Psoas muscle (tissue), 7 donors: ENCODE measurements at regions not wholly inside any gene's neighbourhood (a gene's known extent, or its start where the extent isn't known, plus 50 kb on each side); places are given as distances from the start of the nearest gene placed in this dataset.

Source experiments
- ATAC-seq, 4 donors: fragments of 200-7000 bp; cut with Tn5 transposase; one replicate each; pipeline ENCODE4 v1.9.1; 2020; ENCODE audit warnings: moderate library complexity in 3 of 4, mild to moderate bottlenecking in 2 of 4
- DNase-seq, 2 donors: peaks; one replicate each; pipeline ENCODE4 v3.0.0-alpha.2; 2020
- H3K27ac ChIP-seq: fragments of 200-600 bp; one replicate; pipeline ENCODE4 v1.8.0; 2022
- H3K27me3 ChIP-seq, 3 donors: fragments of 200-600 bp in 1 of 3; one replicate each; pipeline versions ENCODE4 v1.6.1 to v1.8.0; 2013 to 2022; ENCODE audit warnings: low read length in 2 of 3, mild to moderate bottlenecking in 2 of 3, moderate library complexity in 1 of 3; ENCODE audit not compliant: insufficient read depth in 3 of 3
- H3K36me3 ChIP-seq, 2 donors: fragments of 200-600 bp in 1 of 2; one replicate each; pipeline versions ENCODE4 v1.6.1 to v1.8.0; 2013 to 2022; ENCODE audit warnings: low read depth in 1 of 2, mild to moderate bottlenecking in 1 of 2, moderate library complexity in 1 of 2; ENCODE audit not compliant: insufficient read depth in 1 of 2
- H3K4me1 ChIP-seq: fragments of 200-600 bp; one replicate; pipeline ENCODE4 v1.8.0; 2022
- H3K4me3 ChIP-seq: fragments of 200-600 bp; one replicate; pipeline ENCODE4 v1.8.0; 2022; ENCODE audit warnings: mild to moderate bottlenecking
- H3K9me3 ChIP-seq: fragments of 200-600 bp; one replicate; pipeline ENCODE4 v1.8.0; 2022
- WGBS, 3 donors: extraction: QIAGEN DNeasy Blood & Tissue Kit; methylation state at CpG; one replicate each; pipeline versions ENCODE4 v1.1.6 to v1.1.7; 2013; 5-methylcytosine and 5-hydroxymethylcytosine counted together
- intact Hi-C, 2 donors: fragments of 100-400 bp; cut with DNase I; formaldehyde crosslinking; loops; one replicate each; pipeline versions ENCODE4 v1.11.0 to v1.14.2; 2022
- TF ChIP-seq, protein P1 (sequence below): fragments of 200-600 bp; IDR thresholded peaks from one replicate; pipeline ENCODE4 v1.8.0; 2022; ENCODE audit warnings: antibody characterized with exemption
- donor health status: healthy with polysubstance abuse.
- donor health status: DM: no; HTN: no; CAD: no; lungs with moderate emphysema.
- donor health status: Bipolar disorder and iron deficiency.
- donor health status: healthy.
- donor health status: DM: yes; HTN: yes; CAD: no.
- donor health status: DM: no; HTN: no; CAD: no.
- donor health status: DM: yes; HTN: yes; CAD: no.

DNA sequence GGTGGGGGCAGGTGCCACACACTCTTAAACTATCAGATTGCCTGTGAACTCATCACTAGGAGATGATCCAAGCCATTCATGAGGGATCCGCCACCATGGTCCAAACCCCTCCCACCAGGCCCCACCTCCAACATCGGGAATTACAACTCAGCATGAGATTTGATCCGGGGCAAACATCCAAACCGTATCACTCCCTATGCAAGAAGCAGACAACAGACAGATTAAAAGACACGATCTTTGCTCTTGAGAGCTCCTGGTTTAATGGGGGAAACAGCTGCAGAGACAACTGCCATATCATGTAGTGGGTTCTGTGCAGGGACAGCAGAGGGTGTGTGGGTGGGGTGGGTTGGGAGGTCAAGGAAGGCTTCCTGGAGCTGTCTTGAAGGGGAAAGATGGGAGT, 123.6 kb downstream of the EMX2 start:
- no peaks in the 10 kb centered on the region for H3K4me1 ChIP-seq
- H3K27me3 ChIP-seq = no peaks in the 10 kb centered on the region
- TF ChIP-seq, protein P1, sequence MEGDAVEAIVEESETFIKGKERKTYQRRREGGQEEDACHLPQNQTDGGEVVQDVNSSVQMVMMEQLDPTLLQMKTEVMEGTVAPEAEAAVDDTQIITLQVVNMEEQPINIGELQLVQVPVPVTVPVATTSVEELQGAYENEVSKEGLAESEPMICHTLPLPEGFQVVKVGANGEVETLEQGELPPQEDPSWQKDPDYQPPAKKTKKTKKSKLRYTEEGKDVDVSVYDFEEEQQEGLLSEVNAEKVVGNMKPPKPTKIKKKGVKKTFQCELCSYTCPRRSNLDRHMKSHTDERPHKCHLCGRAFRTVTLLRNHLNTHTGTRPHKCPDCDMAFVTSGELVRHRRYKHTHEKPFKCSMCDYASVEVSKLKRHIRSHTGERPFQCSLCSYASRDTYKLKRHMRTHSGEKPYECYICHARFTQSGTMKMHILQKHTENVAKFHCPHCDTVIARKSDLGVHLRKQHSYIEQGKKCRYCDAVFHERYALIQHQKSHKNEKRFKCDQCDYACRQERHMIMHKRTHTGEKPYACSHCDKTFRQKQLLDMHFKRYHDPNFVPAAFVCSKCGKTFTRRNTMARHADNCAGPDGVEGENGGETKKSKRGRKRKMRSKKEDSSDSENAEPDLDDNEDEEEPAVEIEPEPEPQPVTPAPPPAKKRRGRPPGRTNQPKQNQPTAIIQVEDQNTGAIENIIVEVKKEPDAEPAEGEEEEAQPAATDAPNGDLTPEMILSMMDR = no peak
- H3K4me3 ChIP-seq = no peak overlapping the region
- 9 to 18% (median 13%) methylated on average over 5 of the region's 5 CpGs for whole genome bisulfite sequencing, 3 donors
- intact Hi-C loops = no loop called here
- ATAC-seq (no peak), DNase-seq (no peak)
- no peak overlapping the region for H3K27ac ChIP-seq
- H3K9me3 ChIP-seq = no peaks in the 10 kb centered on the region
- no peaks in the 10 kb centered on the region for H3K36me3 ChIP-seq

DNA sequence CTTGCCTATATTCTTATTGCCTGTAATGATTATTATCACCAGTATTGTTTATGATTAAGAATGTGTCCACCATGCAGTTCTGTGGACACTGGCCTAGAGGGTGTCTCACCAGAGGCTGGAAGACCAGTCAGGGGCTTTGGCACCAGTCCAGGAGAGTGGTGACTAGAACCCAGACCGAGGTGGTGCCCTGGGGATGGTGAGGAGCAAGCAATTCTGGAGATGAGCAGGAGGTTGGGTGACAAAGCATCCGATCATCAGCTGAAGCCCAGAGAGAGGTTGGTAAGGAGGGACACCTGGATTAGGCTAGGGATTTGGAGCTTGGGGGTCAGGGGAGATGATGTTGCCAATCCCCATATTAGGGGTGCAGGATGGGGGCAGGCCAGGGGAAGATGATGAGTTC, 124.4 kb downstream of the EMX2 start:
- WGBS, 3 donors = 75 to 82% (median 75%) methylated on average over 2 of the region's 2 CpGs
- Histone ChIP-seq H3K4me1 (no peaks in the 10 kb centered on the region), H3K9me3 (no peaks in the 10 kb centered on the region), H3K36me3 (no peaks in the 10 kb centered on the region), H3K4me3 (no peak overlapping the region), H3K27me3 (no peaks in the 10 kb centered on the region), H3K27ac (no peak overlapping the region)
- no peak for ATAC-seq
- TF ChIP-seq, protein P1 = no peak
- DNase-seq = no peak
- intact Hi-C loops = no loop called here

DNA sequence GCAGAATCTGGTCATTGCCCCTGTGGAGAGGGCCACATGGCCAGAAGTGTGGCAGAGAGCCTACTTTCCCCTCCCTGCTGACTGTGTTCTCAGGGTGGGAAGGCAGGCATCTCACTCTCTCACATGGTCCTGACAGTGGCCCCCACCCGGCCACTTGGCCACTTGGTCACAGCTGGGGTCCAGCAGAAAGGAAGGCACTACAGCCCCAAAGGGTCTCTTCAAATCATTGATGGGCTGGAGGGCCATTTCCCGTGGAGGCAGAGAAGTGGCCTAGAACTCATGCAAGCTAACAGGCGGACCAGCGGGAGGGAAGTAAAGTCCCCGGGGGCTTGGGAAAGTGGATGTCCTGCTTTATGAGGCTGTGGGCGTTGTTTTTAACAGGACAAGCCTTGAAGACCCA, 125.3 kb downstream of the EMX2 start:
- no peaks in the 10 kb centered on the region for H3K27me3 ChIP-seq
- no peaks in the 10 kb centered on the region for H3K9me3 ChIP-seq
- WGBS, 3 donors = 82 to 92% (median 85%) methylated on average over 6 of the region's 6 CpGs
- DNase-seq = no peak
- TF ChIP-seq, protein P1 = no peak
- ATAC-seq = no peak
- intact Hi-C loops = no loop called here
- H3K36me3 ChIP-seq = no peaks in the 10 kb centered on the region
- no peak overlapping the region for H3K4me3 ChIP-seq
- no peaks in the 10 kb centered on the region for H3K4me1 ChIP-seq
- no peak overlapping the region for H3K27ac ChIP-seq

DNA sequence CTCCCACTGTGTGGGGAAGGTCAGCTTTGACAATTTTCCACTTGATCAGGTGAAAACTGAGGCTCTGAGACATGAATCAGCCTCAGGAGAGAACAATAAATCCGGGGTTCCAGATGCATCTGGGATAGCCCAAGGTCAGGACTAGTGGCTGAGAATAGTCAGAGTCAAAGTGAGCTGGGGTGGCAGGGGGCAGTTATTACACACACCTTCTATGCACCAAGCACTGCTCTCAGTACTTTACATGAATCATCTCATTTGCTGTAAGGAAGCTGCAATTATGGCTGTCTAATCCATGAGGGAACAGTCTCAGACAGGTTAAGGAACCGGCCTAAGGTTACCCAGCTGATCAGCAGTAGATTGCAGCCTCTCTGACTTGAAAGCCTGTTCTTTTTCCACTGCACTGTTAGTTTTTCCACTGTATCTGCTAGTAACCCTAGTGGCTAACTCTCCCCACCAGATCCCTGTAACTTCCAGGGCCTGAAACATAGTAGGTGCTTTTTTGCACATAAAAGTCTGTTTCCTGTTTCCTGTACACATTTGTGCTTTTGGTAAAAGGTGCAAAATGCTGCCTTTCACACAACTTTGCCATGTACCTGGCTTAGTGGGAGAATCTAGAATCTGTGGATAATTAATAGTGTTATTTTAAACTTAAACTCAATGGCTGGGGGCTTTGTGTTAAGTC, 125.9 kb downstream of the EMX2 start:
- ATAC-seq (no peak), DNase-seq (no peak)
- Histone ChIP-seq H3K36me3 (no peaks in the 10 kb centered on the region), H3K4me1 (no peaks in the 10 kb centered on the region), H3K27ac (no peak overlapping the region), H3K4me3 (no peak overlapping the region), H3K27me3 (no peaks in the 10 kb centered on the region), H3K9me3 (no peaks in the 10 kb centered on the region)
- intact Hi-C loops = no loop called here
- 50 to 70% (median 66%) methylated on average over 2 of the region's 2 CpGs for WGBS, 3 donors
- TF ChIP-seq, protein P1 = no peak

DNA sequence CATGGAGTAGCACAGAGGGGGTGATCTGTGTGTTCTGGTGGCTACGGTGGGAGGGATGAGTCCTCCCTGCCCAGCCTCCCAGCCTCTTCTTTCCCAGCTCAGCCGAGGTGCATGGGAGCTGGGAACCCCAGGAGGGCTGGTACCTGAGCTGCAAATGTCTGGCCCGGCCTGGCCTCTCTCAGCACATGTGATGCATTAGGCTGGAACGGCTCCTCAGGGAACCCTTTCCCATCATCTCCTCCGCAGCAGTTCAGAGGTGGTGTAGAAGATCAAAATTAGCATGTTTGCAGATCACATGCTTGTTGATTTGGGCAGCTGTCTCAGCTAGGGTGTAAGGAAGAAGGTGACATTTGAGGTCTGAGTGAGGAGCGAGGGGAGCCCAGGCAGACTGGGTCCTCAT, 126.6 kb downstream of the EMX2 start:
- Histone ChIP-seq H3K36me3 (no peaks in the 10 kb centered on the region), H3K9me3 (no peaks in the 10 kb centered on the region), H3K4me3 (no peak overlapping the region), H3K27ac (no peak overlapping the region), H3K27me3 (no peaks in the 10 kb centered on the region), H3K4me1 (no peaks in the 10 kb centered on the region)
- DNase-seq (no peak), ATAC-seq (no peak)
- WGBS, 3 donors = 68 to 73% (median 70%) methylated on average over 6 of the region's 6 CpGs
- TF ChIP-seq, protein P1 = no peak
- intact Hi-C loops = no loop called here
